ENCODE measurements at regions not wholly inside any gene's neighbourhood (a gene's known extent, or its start where the extent isn't known, plus 50 kb on each side); places are given as distances from the start of the nearest gene placed in this dataset.

GRCh38 chr5:164191240-164191639 is 685.8 kb downstream of the MAT2B start:
- Histone ChIP-seq H4K20me1 (ENCODE audit: insufficient read depth, low read length) (no peaks in the 10 kb centered on the region), H3K36me3 (replicated peaks in 1 of 2; ENCODE audit: control insufficient read depth in 1 of 2, insufficient read depth in 2 of 2, low read length in 2 of 2) (no peaks in the 10 kb centered on the region), H3K4me1 (ENCODE audit: control insufficient read depth in 1 of 2, insufficient read depth in 2 of 2, low read length in 2 of 2) (no peaks in the 10 kb centered on the region), H3K9ac (ENCODE audit: insufficient read depth, low read length, poor library complexity, severe bottlenecking) (no peak overlapping the region), H3K4me2 (replicated peaks; ENCODE audit: extremely low read depth, low read length, poor library complexity, severe bottlenecking) (no peak overlapping the region), H3K4me3 (replicated peaks in 1 of 3; ENCODE audit: low read depth in 2 of 3, low read length in 3 of 3) (no peak overlapping the region), H3K27ac (ENCODE audit: low read depth in 1 of 2, low read length in 2 of 2) (no peak overlapping the region), H3K27me3 (ENCODE audit: control insufficient read depth in 2 of 2, insufficient read depth in 2 of 2, low read length in 2 of 2) (no peaks in the 10 kb centered on the region), H3K9me3 (replicated peaks in 1 of 2; ENCODE audit: control insufficient read depth in 1 of 2, insufficient read depth in 1 of 2, low read length in 2 of 2) (peaks cover 0 to 4% of the 10 kb centered on the region in 2 donors), H3K79me2 (ENCODE audit: insufficient read depth, low read length) (no peaks in the 10 kb centered on the region), H2AFZ (ENCODE audit: insufficient read depth, low read depth, low read length, poor library complexity, severe bottlenecking) (no peak overlapping the region)
- Mint-ChIP-seq H3K9me3 (peaks cover 0 to 4% (median 0%) of the 10 kb centered on the region in 7 donors), H3K36me3 (no peaks in the 10 kb centered on the region), H3K27me3 (ENCODE audit: low read depth in 3 of 3) (peaks cover 0 to 2% (median 0%) of the 10 kb centered on the region in 3 donors), H3K4me3 (no peak overlapping the region), H3K27ac (no peak overlapping the region), H3K4me1 (no peaks in the 10 kb centered on the region)
- TF ChIP-seq, protein P1, sequence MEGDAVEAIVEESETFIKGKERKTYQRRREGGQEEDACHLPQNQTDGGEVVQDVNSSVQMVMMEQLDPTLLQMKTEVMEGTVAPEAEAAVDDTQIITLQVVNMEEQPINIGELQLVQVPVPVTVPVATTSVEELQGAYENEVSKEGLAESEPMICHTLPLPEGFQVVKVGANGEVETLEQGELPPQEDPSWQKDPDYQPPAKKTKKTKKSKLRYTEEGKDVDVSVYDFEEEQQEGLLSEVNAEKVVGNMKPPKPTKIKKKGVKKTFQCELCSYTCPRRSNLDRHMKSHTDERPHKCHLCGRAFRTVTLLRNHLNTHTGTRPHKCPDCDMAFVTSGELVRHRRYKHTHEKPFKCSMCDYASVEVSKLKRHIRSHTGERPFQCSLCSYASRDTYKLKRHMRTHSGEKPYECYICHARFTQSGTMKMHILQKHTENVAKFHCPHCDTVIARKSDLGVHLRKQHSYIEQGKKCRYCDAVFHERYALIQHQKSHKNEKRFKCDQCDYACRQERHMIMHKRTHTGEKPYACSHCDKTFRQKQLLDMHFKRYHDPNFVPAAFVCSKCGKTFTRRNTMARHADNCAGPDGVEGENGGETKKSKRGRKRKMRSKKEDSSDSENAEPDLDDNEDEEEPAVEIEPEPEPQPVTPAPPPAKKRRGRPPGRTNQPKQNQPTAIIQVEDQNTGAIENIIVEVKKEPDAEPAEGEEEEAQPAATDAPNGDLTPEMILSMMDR (IDR thresholded peaks at IDR 0.05): no peak
- no peak for DNase-seq
- 100% methylated on average over 1 of the region's 3 CpGs for WGBS (ENCODE audit: insufficient coverage)
- intact Hi-C loops (cut with micrococcal nuclease): no loop called here

DNA sequence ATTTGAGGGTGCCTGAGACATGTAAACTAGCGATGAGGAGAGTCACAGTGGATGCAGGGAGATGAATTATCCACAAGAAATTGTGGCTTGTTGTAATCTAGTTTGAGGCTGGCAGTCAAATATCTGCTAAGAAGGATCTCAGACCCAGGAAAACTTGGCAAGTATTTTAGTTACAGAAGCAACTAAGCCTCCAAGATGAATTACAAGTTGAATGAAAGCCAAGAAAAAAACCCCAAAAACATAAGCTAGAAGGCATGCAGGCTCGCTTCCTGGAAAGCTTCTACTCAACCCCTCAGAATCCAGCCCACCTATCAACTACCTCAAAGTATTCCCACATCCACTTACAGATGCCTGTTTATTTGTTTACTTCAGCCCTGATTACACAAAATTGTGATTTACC is 696.9 kb downstream of the MAT2B start:
- no peaks in the 10 kb centered on the region for H3K9me3 Mint-ChIP-seq
- no peak overlapping the region for H3K4me3 Mint-ChIP-seq
- H3K27ac Mint-ChIP-seq: no peak overlapping the region
- intact Hi-C loops (cut with micrococcal nuclease): no loop called here
- Histone ChIP-seq H3K79me2 (ENCODE audit: insufficient read depth, low read length) (no peaks in the 10 kb centered on the region), H3K4me3 (replicated peaks in 1 of 3; ENCODE audit: low read depth in 2 of 3, low read length in 3 of 3) (no peak overlapping the region), H3K9me3 (replicated peaks in 1 of 2; ENCODE audit: control insufficient read depth in 1 of 2, insufficient read depth in 1 of 2, low read length in 2 of 2) (no peaks in the 10 kb centered on the region), H4K20me1 (ENCODE audit: insufficient read depth, low read length) (no peaks in the 10 kb centered on the region), H3K4me1 (ENCODE audit: control insufficient read depth in 1 of 2, insufficient read depth in 2 of 2, low read length in 2 of 2) (no peaks in the 10 kb centered on the region), H3K27me3 (ENCODE audit: control insufficient read depth in 2 of 2, insufficient read depth in 2 of 2, low read length in 2 of 2) (no peaks in the 10 kb centered on the region), H3K9ac (ENCODE audit: insufficient read depth, low read length, poor library complexity, severe bottlenecking) (no peak overlapping the region), H3K27ac (ENCODE audit: low read depth in 1 of 2, low read length in 2 of 2) (no peak overlapping the region), H3K4me2 (replicated peaks; ENCODE audit: extremely low read depth, low read length, poor library complexity, severe bottlenecking) (no peak overlapping the region), H3K36me3 (replicated peaks in 1 of 2; ENCODE audit: control insufficient read depth in 1 of 2, insufficient read depth in 2 of 2, low read length in 2 of 2) (no peaks in the 10 kb centered on the region), H2AFZ (ENCODE audit: insufficient read depth, low read depth, low read length, poor library complexity, severe bottlenecking) (no peak overlapping the region)
- DNase-seq: no peak
- peaks cover 0 to 1% (median 0%) of the 10 kb centered on the region in 3 donors for H3K27me3 Mint-ChIP-seq (ENCODE audit: low read depth in 3 of 3)
- TF ChIP-seq, protein P1 (IDR thresholded peaks at IDR 0.05): no peak
- 93% methylated on average over 2 of the region's 2 CpGs for WGBS (ENCODE audit: insufficient coverage)
- no peaks in the 10 kb centered on the region for H3K4me1 Mint-ChIP-seq
- no peaks in the 10 kb centered on the region for H3K36me3 Mint-ChIP-seq

Data from CD14-positive monocyte (primary cell).